GM12875 (cell line): ENCODE measurements at regions not wholly inside any gene's neighbourhood (a gene's known extent, or its start where the extent isn't known, plus 50 kb on each side); places are given as distances from the start of the nearest gene placed in this dataset.

ENCODE experiments used
- H3K4me3 ChIP-seq: one replicate; pipeline ENCODE4 v1.5.1; 2011; ENCODE audit warnings: low read depth, low read length, control low read depth
- CTCF ChIP-seq: IDR thresholded peaks from 2 replicates; pipeline ENCODE4 v1.5.1; 2011; ENCODE audit warnings: low read depth, mild to moderate bottlenecking, control low read depth, inconsistent platforms, low read length, moderate library complexity, borderline replicate concordance; ENCODE audit not compliant: insufficient read depth

- TF ChIP-seq CTCF, result no peak
- no peak overlapping the region for H3K4me3 ChIP-seq
These were observed 74.9 kb downstream of the RHOB start for GRCh38 chr2:20521682-20522189.

DNA sequence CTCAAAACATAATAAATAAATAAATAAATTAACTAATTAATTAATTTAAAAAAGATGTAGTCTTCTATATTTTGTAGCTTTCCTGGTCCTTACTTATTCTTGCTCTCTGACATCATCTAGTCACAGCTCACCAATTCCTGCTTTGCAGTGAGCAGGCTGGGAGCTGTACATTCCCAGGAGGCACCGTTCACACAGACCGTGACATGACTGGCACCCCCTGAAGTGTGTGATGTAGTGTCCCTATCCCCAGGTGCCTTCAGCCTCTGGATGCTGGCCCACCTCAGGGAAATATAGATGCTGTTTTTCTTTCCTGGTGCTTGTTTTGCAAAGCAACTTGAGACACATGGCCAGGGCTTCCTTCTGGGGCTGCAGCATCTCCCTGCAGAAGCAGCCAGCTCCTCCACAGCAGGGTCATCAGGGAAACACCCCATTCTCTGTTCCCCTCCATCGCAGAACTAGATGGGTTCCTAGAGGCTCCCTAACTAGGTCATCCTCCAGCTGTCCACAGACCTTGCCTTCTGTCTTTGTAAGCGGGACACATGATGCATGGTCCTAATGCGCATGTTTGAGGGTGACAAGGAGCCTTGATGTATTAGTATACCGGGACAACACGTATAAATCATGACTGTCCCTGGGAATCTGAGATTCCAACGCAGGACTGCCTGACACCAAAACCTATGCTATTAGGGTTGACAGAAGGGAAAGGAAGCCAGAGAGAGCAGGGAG lies 76.4 kb downstream of the RHOB start:
- no peak overlapping the region for H3K4me3 ChIP-seq
- TF ChIP-seq CTCF, result no peak

GRCh38 chr2:20523799-20524187 lies 76.9 kb downstream of the RHOB start:
- TF ChIP-seq CTCF, result no peak
- no peak overlapping the region for H3K4me3 ChIP-seq

DNA sequence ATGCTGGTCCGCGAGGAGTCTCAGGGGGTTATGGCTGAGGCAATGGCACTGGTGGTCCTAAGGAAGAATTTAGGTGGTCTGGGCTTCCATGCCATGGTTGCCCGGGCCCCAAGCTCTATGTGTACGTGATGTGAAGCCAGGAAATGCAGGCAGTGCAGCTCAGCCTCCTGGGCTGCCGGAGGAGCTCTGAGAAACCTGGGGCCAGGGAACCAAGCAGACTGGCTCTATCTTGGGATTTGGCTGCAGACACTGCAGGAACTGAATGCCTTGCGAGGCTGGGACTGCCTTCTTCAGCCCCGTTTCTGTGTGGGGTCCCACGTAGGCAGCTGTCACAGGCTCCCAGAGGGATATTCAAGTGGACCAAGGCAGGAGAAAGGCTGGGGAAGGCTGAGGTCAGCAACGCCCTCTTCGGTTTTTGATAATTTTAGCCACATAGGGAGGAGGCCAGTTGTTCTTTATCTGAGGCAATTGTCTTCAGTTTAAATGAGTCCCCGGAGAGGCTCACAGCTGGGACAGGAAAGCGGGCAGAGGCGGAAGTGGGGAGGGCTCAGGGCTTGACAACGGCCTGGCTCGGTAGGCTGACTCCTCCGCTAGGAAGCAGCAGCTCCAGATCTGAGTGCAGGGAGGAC lies 77.7 kb downstream of the RHOB start:
- TF ChIP-seq CTCF, result no peak
- H3K4me3 ChIP-seq, result no peak overlapping the region

DNA sequence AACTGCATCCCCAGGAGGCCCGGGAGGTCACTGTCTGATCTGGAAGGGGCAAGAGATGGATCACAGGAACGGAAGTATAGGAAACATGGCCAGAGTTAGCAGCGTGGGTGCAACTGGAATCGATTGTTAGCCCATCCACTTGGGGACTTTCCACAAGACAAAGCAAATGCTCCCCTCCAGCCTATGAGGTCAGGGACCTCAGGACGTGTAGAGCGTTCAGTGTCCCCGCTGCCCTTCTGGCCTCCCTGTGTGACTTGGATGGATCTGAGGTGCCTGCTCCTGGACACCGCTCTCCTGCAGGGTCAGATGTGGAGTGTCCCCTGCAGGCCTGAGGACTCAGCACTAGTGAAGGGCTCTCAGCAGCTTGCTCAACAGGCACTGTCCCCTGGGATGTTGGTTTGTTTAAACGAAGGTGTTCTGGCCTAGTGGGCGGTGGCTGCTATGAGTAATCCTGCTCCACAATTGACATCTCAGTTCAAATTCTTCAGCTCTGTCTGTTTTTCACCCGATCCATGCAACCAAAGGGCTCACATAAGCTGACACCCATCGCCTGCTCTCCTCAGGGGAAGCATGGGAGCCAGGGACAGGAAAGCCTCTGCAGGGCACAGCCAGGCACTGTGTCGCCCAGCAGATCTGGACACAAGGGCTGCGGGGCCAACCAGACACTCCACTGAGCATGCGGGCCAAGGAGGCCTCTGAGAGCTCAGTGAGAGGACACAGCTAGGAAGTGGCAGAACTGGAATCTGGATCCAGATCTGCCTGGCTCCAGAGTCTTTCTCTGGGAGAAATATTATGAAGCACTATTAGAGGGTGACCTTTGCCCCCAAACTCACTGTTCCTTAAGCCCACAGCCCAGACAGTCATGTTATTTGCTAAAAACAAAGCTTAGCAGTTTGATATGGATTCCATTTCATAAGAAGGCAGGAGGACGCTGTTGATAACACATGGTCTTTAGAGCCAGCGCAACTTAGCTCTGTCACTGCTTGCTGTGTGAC lies 78.5 kb downstream of the RHOB start:
- TF ChIP-seq CTCF, result 0 out of 2 replicates have a peak, but pooled peaks have one; percentile 11
- H3K4me3 ChIP-seq, result no peak overlapping the region

DNA sequence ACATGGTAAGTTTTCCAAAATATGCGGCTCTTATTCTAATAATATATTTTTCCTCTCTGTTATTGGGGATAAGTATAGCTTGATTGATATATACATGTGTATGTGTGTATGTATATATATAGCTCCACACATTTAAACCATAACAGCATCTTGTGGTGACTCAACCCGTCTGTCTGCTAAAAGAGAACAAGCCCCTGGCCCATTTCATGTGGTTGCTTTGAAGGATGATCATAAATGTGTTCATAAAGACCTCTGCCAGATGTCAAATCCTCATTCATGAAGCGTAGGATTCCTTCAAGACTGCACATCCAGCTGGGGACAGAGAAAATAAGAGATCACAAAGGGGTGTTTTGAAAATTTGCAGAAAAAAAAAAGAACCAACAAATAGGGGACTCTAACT lies 79.3 kb downstream of the RHOB start:
- H3K4me3 ChIP-seq, result no peak overlapping the region
- TF ChIP-seq CTCF, result no peak
